DOHH2 (cell line): ENCODE measurements at regions not wholly inside any gene's neighbourhood (a gene's known extent, or its start where the extent isn't known, plus 50 kb on each side); places are given as distances from the start of the nearest gene placed in this dataset.

Source experiments
- H3F3A ChIP-seq: fragments of 200-600 bp; sonication (generic), shearing (Covaris generic); 2 replicates; pipeline ENCODE4 v1.6.0; 2016; ENCODE audit warnings: antibody characterized with exemption, mild to moderate bottlenecking; ENCODE audit not compliant: control insufficient read depth, insufficient read depth
- H3K27ac ChIP-seq: fragments of 200-600 bp; sonication (generic); 2 replicates; pipeline ENCODE4 v1.5.1; 2014; ENCODE audit warnings: low read depth, mild to moderate bottlenecking, low read length, moderate library complexity
- H3K27me3 ChIP-seq: fragments of 200-600 bp; sonication (generic); 2 replicates; pipeline ENCODE4 v1.6.1; 2014; ENCODE audit warnings: mild to moderate bottlenecking, low read length, mixed read lengths; ENCODE audit not compliant: control insufficient read depth
- H3K36me3 ChIP-seq: fragments of 200-600 bp; sonication (generic); 2 replicates; pipeline ENCODE4 v1.6.1; 2014; ENCODE audit warnings: mild to moderate bottlenecking, low read length, moderate library complexity, mixed read lengths; ENCODE audit not compliant: control insufficient read depth
- H3K4me1 ChIP-seq: fragments of 200-600 bp; sonication (generic); 2 replicates; pipeline ENCODE4 v1.6.1; 2014; ENCODE audit warnings: mild to moderate bottlenecking, low read length, mixed read lengths; ENCODE audit not compliant: control insufficient read depth
- H3K4me2 ChIP-seq: fragments of 200-600 bp; sonication (generic); 2 replicates; pipeline ENCODE4 v1.6.0; 2014; ENCODE audit warnings: mild to moderate bottlenecking, low read length, moderate library complexity
- H3K4me3 ChIP-seq: fragments of 200-600 bp; sonication (generic); 2 replicates; pipeline ENCODE4 v1.5.1; 2014; ENCODE audit warnings: mild to moderate bottlenecking, low read length, mixed read lengths
- H3K79me2 ChIP-seq: fragments of 200-600 bp; sonication (generic); 2 replicates; pipeline ENCODE4 v1.6.1; 2014; ENCODE audit warnings: mild to moderate bottlenecking, low read length, mixed read lengths; ENCODE audit not compliant: control insufficient read depth
- H3K9me2 ChIP-seq: fragments of 200-600 bp; sonication (generic); replicated peaks from 2 replicates; pipeline ENCODE4 v1.6.1; 2014; ENCODE audit warnings: mild to moderate bottlenecking, low read length, mixed read lengths; ENCODE audit not compliant: control insufficient read depth
- H3K9me3 ChIP-seq: fragments of 200-600 bp; sonication (generic); 2 replicates; pipeline ENCODE4 v1.6.1; 2014; ENCODE audit warnings: antibody characterized with exemption, low read length, mixed read lengths; ENCODE audit not compliant: control insufficient read depth, insufficient read depth
- H4K20me1 ChIP-seq: fragments of 200-600 bp; sonication (generic); 2 replicates; pipeline ENCODE4 v1.6.0; 2014; ENCODE audit warnings: low read depth, mild to moderate bottlenecking, antibody characterized with exemption, low read length, moderate library complexity; ENCODE audit not compliant: control insufficient read depth, insufficient read depth
- CTCF ChIP-seq: fragments of 200-600 bp; sonication (generic); IDR thresholded peaks from one replicate; pipeline ENCODE4 v1.5.1; 2014; ENCODE audit warnings: antibody characterized with exemption, mild to moderate bottlenecking, low read depth, low read length; ENCODE audit not compliant: poor library complexity, severe bottlenecking
- EZH2phosphoT487 ChIP-seq: fragments of 200-600 bp; sonication (generic); IDR thresholded peaks from 2 replicates; pipeline ENCODE4 v1.6.1; 2017; ENCODE audit warnings: borderline replicate concordance, mild to moderate bottlenecking, antibody characterized with exemption, low read length, moderate library complexity, mixed read lengths

GRCh38 chr14:35978561-35978960 lies 152.4 kb downstream of the BRMS1L start:
- Histone ChIP-seq H3K27ac (no peak overlapping the region), H3K4me1 (no peaks in the 10 kb centered on the region), H3F3A (no peaks in the 10 kb centered on the region), H3K9me2 (no peaks in the 10 kb centered on the region), H3K4me2 (no peak overlapping the region), H4K20me1 (no peaks in the 10 kb centered on the region), H3K4me3 (no peak overlapping the region), H3K9me3 (no peaks in the 10 kb centered on the region), H3K79me2 (no peaks in the 10 kb centered on the region), H3K36me3 (no peaks in the 10 kb centered on the region), H3K27me3 (no peaks in the 10 kb centered on the region)
- TF ChIP-seq EZH2phosphoT487: no peak
- no peak for TF ChIP-seq CTCF

GRCh38 chr14:35975814-35976213 lies 149.7 kb downstream of the BRMS1L start:
- Histone ChIP-seq H3K4me2 (no peak overlapping the region), H3K27ac (no peak overlapping the region), H3K4me3 (no peak overlapping the region), H3K79me2 (no peaks in the 10 kb centered on the region), H3K27me3 (no peaks in the 10 kb centered on the region), H3K9me3 (no peaks in the 10 kb centered on the region), H3K4me1 (no peaks in the 10 kb centered on the region), H3K9me2 (no peaks in the 10 kb centered on the region), H3K36me3 (no peaks in the 10 kb centered on the region), H3F3A (no peaks in the 10 kb centered on the region), H4K20me1 (no peaks in the 10 kb centered on the region)
- no peak for TF ChIP-seq EZH2phosphoT487
- no peak for TF ChIP-seq CTCF

- H3K4me1 ChIP-seq: no peaks in the 10 kb centered on the region
- no peaks in the 10 kb centered on the region for H3K36me3 ChIP-seq
- H3K4me2 ChIP-seq: no peak overlapping the region
- H3F3A ChIP-seq: no peaks in the 10 kb centered on the region
- no peaks in the 10 kb centered on the region for H3K27me3 ChIP-seq
- H3K79me2 ChIP-seq: no peaks in the 10 kb centered on the region
- TF ChIP-seq EZH2phosphoT487 (no peak), CTCF (no peak)
- H3K9me3 ChIP-seq: no peaks in the 10 kb centered on the region
- H3K27ac ChIP-seq: no peak overlapping the region
- no peaks in the 10 kb centered on the region for H3K9me2 ChIP-seq
- no peaks in the 10 kb centered on the region for H4K20me1 ChIP-seq
- H3K4me3 ChIP-seq: no peak overlapping the region
Measured at GRCh38 chr14:35973770-35974169, 147.6 kb downstream of the BRMS1L start.
